Activated naive CD4-positive, alpha-beta T cell (primary cell): ENCODE measurements at regions not wholly inside any gene's neighbourhood (a gene's known extent, or its start where the extent isn't known, plus 50 kb on each side); places are given as distances from the start of the nearest gene placed in this dataset.
"Not testable (repeated sequence)": the region's sequence is repeated elsewhere in the genome, so short reads cannot be mapped to it uniquely, and the experiment has no call there.

Experiments
- DNase-seq, 4 experiments: peaks; one replicate each; lab custom pipeline; 2025; lab: John Stamatoyannopoulos, UW

- no peak for DNase-seq
Measured at GRCh38 chr5:72588640-72589039, 81.4 kb upstream of the ZNF366 start.

GRCh38 chr5:72587661-72588308, 80.6 kb upstream of the ZNF366 start:
- DNase-seq: no peak

GRCh38 chr5:72586788-72587530, 79.7 kb upstream of the ZNF366 start:
- DNase-seq: no peak

- DNase-seq: no peak
Measured at GRCh38 chr5:72584466-72584865, 77.3 kb upstream of the ZNF366 start.

DNA sequence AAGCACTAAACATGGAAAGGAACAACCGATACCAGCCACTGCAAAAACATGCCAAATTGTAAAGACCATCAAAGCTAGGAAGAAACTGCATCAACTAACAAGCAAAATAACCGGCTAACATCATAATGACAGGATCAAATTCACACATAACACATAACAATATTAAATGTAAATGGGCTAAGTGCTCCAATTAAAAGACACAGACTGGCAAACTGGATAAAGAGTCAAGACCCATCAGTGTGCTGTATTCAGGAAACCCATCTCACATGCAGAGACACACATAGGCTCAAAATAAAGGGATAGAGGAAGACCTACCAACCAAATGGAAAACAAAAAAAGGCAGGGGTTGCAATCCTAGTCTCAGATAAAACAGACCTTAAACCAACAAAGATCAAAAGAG, 72.1 kb upstream of the ZNF366 start:
- DNase-seq: not testable (repeated sequence)

GRCh38 chr5:72572236-72572765, 65.1 kb upstream of the ZNF366 start:
- no peak for DNase-seq

DNA sequence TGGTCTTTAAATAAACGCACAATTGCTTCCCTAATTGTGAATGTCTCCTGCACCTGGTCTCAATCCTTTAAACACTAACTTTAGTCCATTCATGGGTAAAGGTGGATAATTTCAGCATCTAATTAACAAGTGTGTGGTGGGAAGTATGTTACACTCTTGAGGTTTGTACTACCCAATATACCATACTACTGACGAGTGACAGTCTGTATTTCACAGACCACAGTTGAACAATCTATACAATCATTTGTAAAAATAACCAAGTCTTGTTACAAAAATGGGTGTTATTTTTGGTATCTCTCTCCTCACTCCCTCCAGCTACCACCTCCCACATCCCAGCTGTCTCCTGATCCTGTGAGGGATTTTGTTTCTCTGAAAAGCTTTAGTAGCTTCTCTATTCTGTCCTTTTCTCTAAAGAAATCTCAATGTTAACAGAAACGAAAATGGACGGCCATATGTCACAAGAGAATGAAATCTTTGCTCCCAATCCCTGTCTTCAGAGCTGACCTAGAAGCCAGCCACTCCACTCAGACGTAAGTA, 62.3 kb upstream of the ZNF366 start:
- no peak for DNase-seq

- DNase-seq: no peak
Measured at GRCh38 chr5:72566746-72567145, 59.5 kb upstream of the ZNF366 start.

GRCh38 chr5:72565513-72566289, 58.5 kb upstream of the ZNF366 start:
- DNase-seq: no peak

- DNase-seq: no peak
Measured at GRCh38 chr5:72562717-72563116, 55.5 kb upstream of the ZNF366 start.

- DNase-seq: no peak
Measured at GRCh38 chr5:72561148-72561972, 54.1 kb upstream of the ZNF366 start.

DNA sequence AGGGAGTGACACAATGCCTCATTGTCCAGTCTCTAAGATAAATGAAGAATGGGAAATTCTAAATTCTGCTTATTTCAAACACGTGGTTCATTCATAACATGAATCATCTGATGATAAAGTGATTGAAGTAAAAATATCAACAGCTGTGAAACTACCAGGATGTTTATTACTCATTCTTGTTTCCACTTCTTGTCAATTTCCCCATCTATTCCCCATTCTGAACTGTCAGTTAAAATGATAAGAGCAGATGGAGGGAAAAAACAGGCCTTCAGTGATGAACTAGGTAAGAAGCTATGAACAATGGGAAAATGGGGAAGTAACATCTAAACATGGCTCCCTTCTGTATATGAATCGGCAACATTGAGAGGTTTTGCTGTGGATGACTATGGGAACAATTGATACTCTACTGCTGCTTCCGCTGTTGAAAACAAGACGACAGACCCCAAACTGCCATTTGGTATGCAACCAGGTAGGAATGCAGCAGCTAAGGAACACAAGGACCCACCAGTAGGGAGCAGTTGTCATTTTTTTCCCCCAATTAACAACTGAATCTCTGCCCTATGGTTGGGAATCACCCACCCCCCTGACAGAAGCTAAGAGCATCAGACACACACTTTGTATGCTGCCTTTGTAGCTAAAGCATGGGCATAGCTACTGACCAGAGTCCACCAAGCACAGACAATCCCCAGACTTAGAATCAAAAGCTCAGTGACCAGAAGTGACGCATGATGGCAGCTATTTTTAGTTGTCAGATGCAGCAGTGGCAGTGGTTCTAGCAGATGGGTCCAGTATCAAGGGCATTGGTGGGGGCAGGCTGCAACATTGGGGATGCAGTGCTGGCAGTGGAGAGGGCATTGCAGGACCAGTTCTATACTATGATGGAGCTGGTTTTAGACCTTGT, 52.9 kb upstream of the ZNF366 start:
- no peak for DNase-seq

GRCh38 chr5:72558383-72558782, 51.2 kb upstream of the ZNF366 start:
- no peak for DNase-seq

- DNase-seq: no peak
Measured at GRCh38 chr5:72558046-72558336, 50.8 kb upstream of the ZNF366 start.

DNA sequence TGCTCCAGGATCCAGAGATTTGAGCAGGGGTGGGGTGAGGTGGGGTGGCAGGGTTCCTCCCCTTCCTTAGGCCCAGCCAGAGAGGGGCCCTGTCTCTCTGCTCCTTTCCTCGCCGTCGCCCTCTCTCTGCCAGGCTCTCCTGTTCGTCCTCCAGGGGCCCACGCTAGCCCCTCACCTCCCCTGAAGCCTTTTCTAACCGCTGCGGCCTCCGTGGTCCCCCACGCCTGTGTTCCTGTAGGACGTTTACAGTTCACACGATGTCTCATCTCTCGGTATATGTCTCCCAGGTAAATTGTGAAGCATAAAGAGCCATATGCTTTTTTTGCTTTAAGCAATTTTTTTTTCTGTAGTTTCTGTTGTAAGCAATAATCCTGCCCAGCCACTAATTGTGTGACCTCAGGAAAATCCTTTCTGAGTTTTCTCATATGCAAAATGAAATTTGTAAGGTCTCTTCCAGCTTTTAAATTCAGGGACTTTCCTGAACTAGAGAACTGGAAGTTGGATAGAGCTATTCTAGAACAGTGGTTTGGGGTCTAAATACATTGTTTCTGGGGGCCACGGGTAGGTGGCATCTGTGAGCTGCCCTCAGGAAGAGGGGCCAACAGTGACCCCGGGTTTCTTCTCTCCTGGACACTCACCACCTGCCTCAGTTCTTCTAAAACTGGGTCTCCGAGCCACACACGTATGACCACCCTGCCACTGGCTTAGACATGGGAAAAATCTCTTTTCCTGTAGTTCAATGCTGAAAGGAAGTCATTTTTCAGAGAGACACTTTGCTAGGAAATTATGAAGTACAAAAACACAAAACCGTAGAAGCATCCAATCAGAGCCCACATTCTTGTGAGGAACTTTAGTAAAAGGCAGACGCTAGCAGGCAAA, 50.2 kb upstream of the ZNF366 start:
- no peak for DNase-seq
